PC-3 (cell line): ENCODE measurements at regions not wholly inside any gene's neighbourhood (a gene's known extent, or its start where the extent isn't known, plus 50 kb on each side); places are given as distances from the start of the nearest gene placed in this dataset.

Experiments used
- ATAC-seq: fragments of 200-7000 bp; cut with Tn5 transposase; 2 replicates; pipeline ENCODE4 v1.9.1; 2020; ENCODE audit warnings: mild to moderate bottlenecking, moderate library complexity
- BruUV-seq: library from RNA; stranded (reverse); fragments of 400-500 nt; replicated peaks from 2 replicates; lab custom pipeline; 2021; lab: Mats Ljungman, UMichigan
- CTCF ChIA-PET: fragments of 300-600 bp; sonication (Branson Sonifier 250); formaldehyde crosslinking; loops from one replicate; lab custom pipeline; 2022; ENCODE audit warnings: antibody characterized with exemption; lab: Charles Lee
- POLR2A ChIA-PET: fragments of 300-600 bp; sonication (Branson Sonifier 250); formaldehyde crosslinking; loops from one replicate; lab custom pipeline; 2022; ENCODE audit warnings: antibody characterized with exemption; ENCODE audit not compliant: unreplicated experiment; lab: Charles Lee
- DNase-seq: peaks from one replicate; pipeline ENCODE4 v3.0.0-alpha.2; 2015
- H2AFZ ChIP-seq: fragments of 300-600 bp; sonication (generic); 2 replicates; pipeline ENCODE4 v1.6.0; 2016; ENCODE audit warnings: antibody characterized with exemption, low read length
- H3F3A ChIP-seq: fragments of 300-600 bp; sonication (generic); one replicate; pipeline ENCODE4 v1.6.0; 2017; ENCODE audit warnings: antibody characterized with exemption, low read length, control low read depth, mild to moderate bottlenecking; ENCODE audit not compliant: unreplicated experiment
- H3K27ac ChIP-seq: fragments of 300-600 bp; sonication (generic); 2 replicates; pipeline ENCODE4 v1.5.1; 2016; ENCODE audit warnings: mild to moderate bottlenecking, low read length
- H3K27me3 ChIP-seq: fragments of 300-600 bp; sonication (generic); 2 replicates; pipeline ENCODE4 v1.6.1; 2016; ENCODE audit warnings: low read length, mixed read lengths
- H3K36me3 ChIP-seq: fragments of 300-600 bp; sonication (generic); 2 replicates; pipeline ENCODE4 v1.6.1; 2016; ENCODE audit warnings: low read depth, mixed run types, low read length, mixed read lengths
- H3K4me1 ChIP-seq: fragments of 300-600 bp; sonication (generic); 2 replicates; pipeline ENCODE4 v1.5.1; 2016; ENCODE audit warnings: low read length; ENCODE audit not compliant: insufficient read depth
- H3K4me2 ChIP-seq: fragments of 300-600 bp; sonication (generic); 2 replicates; pipeline ENCODE4 v1.6.0; 2016; ENCODE audit warnings: low read length
- H3K4me3 ChIP-seq: fragments of 300-600 bp; sonication (generic); 2 replicates; pipeline ENCODE4 v1.5.1; 2016; ENCODE audit warnings: mild to moderate bottlenecking, low read length, mixed read lengths
- H3K79me2 ChIP-seq: fragments of 300-600 bp; sonication (generic); 2 replicates; pipeline ENCODE4 v1.6.1; 2017; ENCODE audit warnings: low read length, mixed read lengths
- H3K9ac ChIP-seq: fragments of 300-600 bp; sonication (generic); 2 replicates; pipeline ENCODE4 v1.6.0; 2016; ENCODE audit warnings: mild to moderate bottlenecking, low read length
- H3K9me2 ChIP-seq: fragments of 300-600 bp; sonication (generic); replicated peaks from 2 replicates; pipeline ENCODE4 v1.6.1; 2016; ENCODE audit warnings: mixed run types, low read length, mixed read lengths
- H3K9me3 ChIP-seq: fragments of 300-600 bp; sonication (generic); 2 replicates; pipeline ENCODE4 v1.6.1; 2016; ENCODE audit warnings: low read length, mixed read lengths
- H4K20me1 ChIP-seq: fragments of 300-600 bp; sonication (generic); 2 replicates; pipeline ENCODE4 v1.6.1; 2016; ENCODE audit warnings: low read length, mixed read lengths
- CTCF ChIP-seq: fragments of 300-600 bp; sonication (generic); conservative IDR thresholded peaks from 2 replicates; pipeline ENCODE4 v1.5.1; 2017; ENCODE audit warnings: antibody characterized with exemption, low read depth, mild to moderate bottlenecking, low read length
- EZH2 ChIP-seq: fragments of 300-600 bp; sonication (generic); IDR thresholded peaks from one replicate; pipeline ENCODE4 v1.6.1; 2017; ENCODE audit warnings: antibody characterized with exemption, mild to moderate bottlenecking, low read length; ENCODE audit not compliant: unreplicated experiment
- EZH2phosphoT487 ChIP-seq: fragments of 300-600 bp; sonication (generic); IDR thresholded peaks from 2 replicates; pipeline ENCODE4 v1.6.1; 2018; ENCODE audit warnings: mild to moderate bottlenecking, antibody characterized with exemption, low read length, borderline replicate concordance
- intact Hi-C: fragments of 100-400 bp; cut with micrococcal nuclease; formaldehyde crosslinking; loops from 2 replicates; pipeline ENCODE4 v1.9.0; 2023

GRCh38 chr5:169450464-169450863, 133.1 kb upstream of the SPDL1 start:
- H3K4me3 ChIP-seq: no peak overlapping the region
- H4K20me1 ChIP-seq: no peaks in the 10 kb centered on the region
- H3K4me1 ChIP-seq: no peaks in the 10 kb centered on the region
- ChIA-PET CTCF (no interaction called here), POLR2A (no interaction called here)
- intact Hi-C loops: no loop called here
- H3K9me3 ChIP-seq: no peaks in the 10 kb centered on the region
- no TSS peak for BruUV-seq
- peaks cover 19% of the 10 kb centered on the region; the same call in 1 of the 2 replicates for H3K27me3 ChIP-seq
- no peaks in the 10 kb centered on the region for H3K9me2 ChIP-seq
- H3K4me2 ChIP-seq: no peak overlapping the region
- H3K79me2 ChIP-seq: no peaks in the 10 kb centered on the region
- no peak overlapping the region for H3K9ac ChIP-seq
- no peaks in the 10 kb centered on the region for H3F3A ChIP-seq
- TF ChIP-seq EZH2phosphoT487 (no peak), CTCF (no peak), EZH2 (no peak)
- no peak overlapping the region for H2AFZ ChIP-seq
- H3K27ac ChIP-seq: no peak overlapping the region
- H3K36me3 ChIP-seq: no peaks in the 10 kb centered on the region
- no peak for ATAC-seq
- no peak for DNase-seq

DNA sequence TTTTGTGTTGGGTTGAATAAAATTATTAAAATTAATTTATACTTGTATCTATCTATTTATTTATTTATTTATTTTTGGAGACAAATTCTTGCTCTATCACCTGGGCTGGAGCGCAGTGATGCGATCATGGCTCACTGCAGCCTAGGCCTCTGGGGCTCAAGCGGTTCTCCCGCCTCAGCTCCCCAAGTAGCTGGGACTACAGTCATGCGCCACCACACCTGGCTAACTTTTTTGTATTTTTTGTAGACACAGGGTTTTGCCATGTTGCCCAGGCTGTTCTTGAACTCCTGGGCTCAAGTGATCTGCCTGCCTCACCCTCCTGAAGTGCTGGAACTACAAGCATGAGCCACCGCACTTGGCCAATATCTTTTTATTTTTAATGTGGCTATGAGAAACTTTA, 134.7 kb upstream of the SPDL1 start:
- TF ChIP-seq EZH2phosphoT487 (no peak), EZH2 (no peak), CTCF (no peak)
- ChIA-PET CTCF (no interaction called here), POLR2A (no interaction called here)
- Histone ChIP-seq H3K79me2 (no peaks in the 10 kb centered on the region), H3K4me3 (no peak overlapping the region), H3F3A (no peaks in the 10 kb centered on the region), H3K27ac (no peak overlapping the region), H3K9me2 (no peaks in the 10 kb centered on the region), H3K4me1 (no peaks in the 10 kb centered on the region), H3K9me3 (no peaks in the 10 kb centered on the region), H3K27me3 (peaks cover 14% of the 10 kb centered on the region; the same call in 1 of the 2 replicates), H3K4me2 (no peak overlapping the region), H2AFZ (no peak overlapping the region), H3K9ac (no peak overlapping the region), H4K20me1 (no peaks in the 10 kb centered on the region), H3K36me3 (no peaks in the 10 kb centered on the region)
- DNase-seq (no peak), ATAC-seq (no peak)
- no TSS peak for BruUV-seq
- intact Hi-C loops: no loop called here

DNA sequence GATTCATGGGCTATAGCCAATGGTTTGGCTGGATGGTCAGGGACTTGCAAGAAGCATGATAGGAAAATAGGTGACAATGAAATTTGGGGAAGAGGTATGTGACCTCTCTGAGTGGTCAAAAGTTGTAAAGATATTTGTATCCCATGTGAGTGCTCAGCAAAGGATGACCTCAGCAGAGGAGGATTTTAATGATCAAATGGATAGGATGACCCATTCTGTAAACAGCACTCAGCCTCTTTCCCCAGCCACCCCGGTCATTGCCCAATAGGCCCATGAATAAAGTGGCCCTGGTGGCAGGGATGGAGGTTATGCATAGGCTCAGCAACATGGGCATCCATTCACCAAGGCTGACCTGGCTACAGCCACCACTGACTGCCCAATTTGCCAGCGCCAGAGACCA, 138.4 kb upstream of the SPDL1 start:
- ChIA-PET POLR2A (no interaction called here), CTCF (no interaction called here)
- Histone ChIP-seq H3K4me1 (no peaks in the 10 kb centered on the region), H3K36me3 (no peaks in the 10 kb centered on the region), H3K27me3 (peaks cover 29% of the 10 kb centered on the region), H3K4me3 (no peak overlapping the region), H3K9ac (no peak overlapping the region), H3K27ac (no peak overlapping the region), H3K4me2 (no peak overlapping the region), H2AFZ (no peak overlapping the region), H3K79me2 (no peaks in the 10 kb centered on the region), H3K9me3 (no peaks in the 10 kb centered on the region), H3F3A (no peaks in the 10 kb centered on the region), H4K20me1 (no peaks in the 10 kb centered on the region), H3K9me2 (no peaks in the 10 kb centered on the region)
- ATAC-seq: no peak
- TF ChIP-seq CTCF: no peak
- TF ChIP-seq EZH2: no peak
- no peak for TF ChIP-seq EZH2phosphoT487
- peak; percentile 20 for DNase-seq
- intact Hi-C loops: no loop called here
- BruUV-seq: no TSS peak
